ENCODE measurements at regions not wholly inside any gene's neighbourhood (a gene's known extent, or its start where the extent isn't known, plus 50 kb on each side); places are given as distances from the start of the nearest gene placed in this dataset.
A peak's percentile ranks its signal among the peaks of the same experiment; 100 is the strongest.
"Not testable (repeated sequence)": the region's sequence is repeated elsewhere in the genome, so short reads cannot be mapped to it uniquely, and the experiment has no call there.

GRCh38 chr3:197407526-197407925, 109.1 kb upstream of the DLG1 start:
- no peak for DNase-seq (ENCODE audit: low read depth)

DNA sequence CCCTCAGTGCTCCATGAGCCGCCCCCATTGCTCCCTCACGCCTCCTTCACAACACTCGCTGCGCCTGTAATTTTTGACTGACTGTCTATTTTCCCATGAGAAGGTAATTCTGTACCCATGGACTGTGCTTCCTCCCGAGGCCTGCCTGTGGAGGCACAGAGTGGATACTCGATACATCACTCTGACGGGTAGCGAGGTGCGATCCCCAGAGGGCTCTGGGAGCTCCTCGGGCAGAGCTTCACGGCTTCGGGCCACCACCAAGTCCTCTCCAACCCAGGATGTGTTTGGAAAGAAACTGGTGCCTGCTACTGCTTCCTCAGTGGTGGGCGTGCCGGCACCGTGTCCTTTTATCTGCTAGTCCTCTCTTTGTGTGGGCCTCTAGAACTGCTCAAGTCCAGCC, 108.6 kb upstream of the DLG1 start:
- no peak for DNase-seq (ENCODE audit: low read depth)

DNA sequence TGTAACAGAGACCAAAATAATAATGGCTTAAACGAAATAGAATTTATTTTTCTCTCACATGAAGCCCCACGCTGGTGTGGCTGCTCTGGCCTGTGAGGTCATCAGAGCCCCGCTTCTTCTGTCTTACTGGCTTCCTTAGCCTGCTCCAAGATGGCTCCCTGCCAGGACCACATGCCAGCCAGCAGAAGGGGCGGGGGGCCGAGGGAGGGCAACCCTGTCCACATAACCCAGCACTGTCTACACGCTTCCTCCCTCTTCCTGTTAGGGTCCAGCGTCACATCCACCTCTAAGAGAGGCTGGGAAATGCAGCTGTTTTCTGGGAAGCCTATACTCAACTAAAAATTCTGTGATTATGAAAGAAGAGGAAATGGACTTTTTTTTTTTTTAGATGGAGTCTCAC, 107.9 kb upstream of the DLG1 start:
- peak; percentile 91 for DNase-seq (ENCODE audit: low read depth)

DNA sequence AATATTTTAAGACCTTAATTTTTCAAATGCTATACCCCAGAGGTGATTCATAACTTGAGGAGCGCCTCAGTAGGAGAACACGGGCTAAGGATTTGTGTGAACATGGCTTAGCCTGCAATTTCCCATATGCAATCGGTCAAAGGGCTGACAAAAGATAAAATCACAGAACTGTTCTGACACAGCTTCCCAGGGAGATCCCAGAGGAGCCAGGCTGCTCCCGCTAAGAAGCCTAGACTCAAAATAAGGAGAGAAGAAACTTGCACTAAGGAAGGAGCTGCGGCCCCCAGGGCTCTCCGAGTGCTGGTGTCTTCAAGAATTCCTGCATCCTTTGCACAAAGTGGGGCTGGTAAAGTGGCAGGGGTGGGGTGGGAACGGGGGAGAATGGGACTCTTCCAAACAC, 106.3 kb upstream of the DLG1 start:
- no peak for DNase-seq (ENCODE audit: low read depth)

- no peak for DNase-seq (ENCODE audit: low read depth)
Measured at GRCh38 chr3:197404030-197404429, 105.6 kb upstream of the DLG1 start.

DNA sequence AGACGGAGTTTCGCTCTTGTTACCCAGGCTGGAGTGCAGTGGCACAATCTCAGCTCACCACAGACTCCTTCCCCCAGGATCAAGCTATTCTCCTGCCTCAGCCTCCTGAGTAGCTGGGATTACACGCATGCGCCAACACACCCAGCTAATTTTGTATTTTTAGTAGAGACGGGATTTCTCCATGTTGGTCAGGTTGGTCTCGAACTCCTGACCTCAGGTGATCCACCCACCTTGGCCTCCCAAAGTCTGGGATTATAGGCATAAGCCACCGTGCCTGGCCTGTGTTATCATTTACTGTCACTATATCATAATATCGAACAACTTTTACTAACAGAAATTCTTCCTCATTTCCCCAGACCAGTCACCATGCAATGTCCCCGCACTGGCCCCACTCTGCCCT, 104.0 kb upstream of the DLG1 start:
- not testable (repeated sequence) for DNase-seq (ENCODE audit: low read depth)

DNA sequence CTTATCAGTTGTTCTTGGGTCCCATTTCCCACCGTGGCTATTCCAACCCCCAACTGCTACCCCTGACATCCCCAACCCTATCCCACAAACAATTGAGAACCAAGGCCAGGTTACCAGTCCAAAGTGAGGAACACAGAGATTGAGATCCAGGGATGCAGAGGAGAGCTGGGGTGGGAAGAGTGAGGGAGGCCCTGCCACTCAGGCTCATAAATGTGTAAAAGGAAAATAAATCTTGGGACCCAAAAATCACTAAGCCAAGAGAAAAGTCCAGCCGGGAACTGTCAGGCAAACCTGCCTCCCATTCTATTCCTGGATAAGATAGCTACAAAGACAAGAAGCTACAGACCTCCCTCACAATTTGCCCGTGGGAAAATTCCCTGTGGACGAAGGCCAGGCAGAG, 101.1 kb upstream of the DLG1 start:
- DNase-seq (ENCODE audit: low read depth): no peak

DNA sequence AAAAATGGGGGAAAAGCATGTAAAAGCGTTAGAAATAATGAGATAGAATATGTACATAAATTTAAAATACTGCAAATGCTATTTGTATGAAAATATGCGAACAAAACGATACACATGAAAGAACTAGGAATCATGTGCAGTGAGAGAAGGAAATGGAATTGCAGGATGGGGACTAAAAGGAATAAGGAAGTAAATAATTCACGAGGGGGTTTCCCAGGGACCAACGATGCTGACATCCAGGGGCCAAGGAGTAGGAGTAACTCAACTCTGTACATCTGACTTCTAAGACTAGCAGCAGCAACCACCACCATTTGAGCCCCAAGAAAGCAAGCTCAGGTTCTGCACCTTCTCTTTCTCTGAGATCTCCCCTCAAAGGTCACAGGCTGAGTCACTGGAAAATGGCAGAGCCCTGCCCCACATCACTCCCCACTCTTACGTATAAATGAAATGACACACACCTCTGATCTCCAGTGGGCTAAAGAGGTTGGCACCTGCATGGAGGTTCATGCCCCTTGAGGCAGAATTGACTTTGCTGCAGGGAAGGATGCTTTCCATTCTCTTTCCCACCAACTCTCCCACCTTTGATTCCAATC, 100.0 kb upstream of the DLG1 start:
- no peak for DNase-seq (ENCODE audit: low read depth)

- no peak for DNase-seq (ENCODE audit: low read depth)
Measured at GRCh38 chr3:197397838-197398237, 99.4 kb upstream of the DLG1 start.

DNA sequence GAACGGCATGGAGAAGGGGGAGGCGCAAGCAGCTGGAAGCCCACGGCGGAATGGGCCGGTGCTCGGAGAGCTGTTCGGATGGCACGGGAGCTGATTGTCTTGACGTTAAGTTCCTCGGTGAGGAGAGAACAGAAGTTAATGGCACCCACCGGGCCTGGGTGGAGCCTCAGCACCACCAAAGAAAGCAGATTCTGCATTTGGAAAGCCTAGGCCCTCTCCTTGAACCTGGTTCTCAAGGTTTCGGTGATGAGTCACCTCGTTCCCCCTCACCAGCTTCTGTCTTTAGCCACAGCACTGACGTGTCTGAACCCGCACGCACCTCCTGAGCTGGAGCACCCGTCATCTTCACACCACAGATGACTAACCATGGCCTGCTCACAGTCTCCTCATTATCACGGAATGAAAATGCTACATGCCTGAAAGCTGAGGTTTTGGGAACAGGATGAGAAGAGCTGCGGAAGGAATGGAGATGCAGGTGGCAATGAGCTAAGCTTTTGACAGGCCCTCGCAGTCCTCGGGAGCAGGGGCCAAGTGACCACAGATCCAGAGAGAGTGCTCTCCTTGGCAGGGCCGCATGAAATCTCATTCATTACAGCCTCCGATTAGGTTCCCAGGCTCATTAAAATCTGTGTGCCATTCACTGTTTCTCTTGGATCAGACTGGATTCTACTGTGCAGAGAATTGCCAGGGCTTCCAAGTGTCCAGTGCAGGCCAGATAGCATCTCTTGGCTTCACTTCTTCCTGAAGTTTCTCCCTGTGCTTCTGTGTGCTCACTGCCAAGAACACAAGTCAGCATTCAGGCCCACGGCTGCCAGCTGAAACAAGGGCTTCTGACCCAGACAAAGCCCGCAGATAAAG, 96.3 kb upstream of the DLG1 start:
- peak; percentile 100 for DNase-seq (ENCODE audit: low read depth)

DNA sequence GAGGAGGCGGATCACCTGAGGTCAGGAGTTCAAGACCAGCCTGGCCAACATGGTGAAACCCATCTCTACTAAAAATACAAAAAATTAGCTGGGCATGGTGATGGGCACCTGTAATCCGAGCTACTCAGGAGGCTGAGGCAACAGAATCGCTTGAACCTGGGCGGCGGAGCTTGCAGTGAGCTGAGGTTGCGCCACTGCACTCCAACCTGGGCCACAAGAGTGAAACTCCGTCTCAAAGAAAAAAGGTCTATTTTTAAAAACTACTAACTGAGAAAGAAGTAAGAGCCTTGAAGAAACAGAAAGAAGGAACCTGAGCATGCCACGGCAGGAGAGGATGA, 95.7 kb upstream of the DLG1 start:
- DNase-seq (ENCODE audit: low read depth): not testable (repeated sequence)

DNA sequence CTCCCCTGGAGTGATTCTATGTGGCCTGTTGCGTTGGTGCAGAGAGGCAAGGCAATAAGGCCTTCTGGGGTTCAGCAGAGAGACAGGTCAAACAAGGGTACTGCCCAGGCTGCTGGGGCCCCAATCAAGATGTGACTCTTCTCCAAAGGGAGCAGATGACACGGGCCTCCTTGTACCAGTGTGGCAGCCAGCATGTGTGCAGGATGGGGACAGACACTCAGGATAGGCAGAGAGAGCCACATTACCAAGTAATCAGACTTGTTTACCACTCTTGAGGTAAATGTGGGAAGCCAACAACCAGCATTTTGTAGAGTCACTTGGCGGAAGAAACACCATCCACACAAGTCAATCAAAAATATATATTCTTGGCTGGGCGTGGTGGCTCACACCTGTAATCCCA, 95.3 kb upstream of the DLG1 start:
- no peak for DNase-seq (ENCODE audit: low read depth)

DNA sequence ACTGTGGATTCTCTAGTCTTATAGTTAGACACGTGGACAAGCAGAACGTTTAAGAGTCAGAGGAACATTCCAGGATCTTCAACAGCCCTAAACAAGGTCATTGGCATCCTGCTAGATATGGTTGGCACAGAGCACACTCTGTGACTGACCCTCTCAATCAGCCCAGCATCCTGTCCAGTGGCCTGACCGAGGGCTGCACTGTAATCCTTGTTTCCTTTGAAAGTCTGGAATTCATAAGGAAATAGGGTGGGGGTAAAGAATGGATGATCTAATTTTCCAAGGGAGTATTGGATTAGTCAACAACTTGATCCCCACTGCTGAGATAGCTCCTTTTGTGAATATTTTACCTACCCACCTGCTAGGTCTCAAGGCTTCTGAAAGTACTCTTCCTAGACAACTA, 94.5 kb upstream of the DLG1 start:
- DNase-seq (ENCODE audit: low read depth): peak; percentile 41

DNA sequence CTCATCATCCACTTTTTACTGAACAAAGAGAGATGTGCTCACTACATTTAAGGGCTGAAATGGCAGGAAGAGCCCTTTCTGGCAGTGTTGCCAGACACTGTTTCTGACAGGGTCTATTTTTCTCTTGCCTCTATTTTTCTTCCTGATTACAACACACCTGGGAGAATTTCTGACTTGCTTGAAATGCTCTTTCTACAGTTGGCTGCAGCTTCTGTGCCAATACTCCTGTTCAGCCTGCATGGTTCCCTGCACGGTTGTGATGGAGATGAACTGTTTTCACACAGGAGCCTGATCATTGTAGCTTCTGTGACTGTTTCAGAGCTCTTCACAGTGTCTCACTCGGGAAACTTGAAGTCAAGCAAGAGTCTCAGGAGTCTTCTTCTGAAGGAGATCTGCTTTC, 83.0 kb upstream of the DLG1 start:
- no peak for DNase-seq (ENCODE audit: low read depth)

DNA sequence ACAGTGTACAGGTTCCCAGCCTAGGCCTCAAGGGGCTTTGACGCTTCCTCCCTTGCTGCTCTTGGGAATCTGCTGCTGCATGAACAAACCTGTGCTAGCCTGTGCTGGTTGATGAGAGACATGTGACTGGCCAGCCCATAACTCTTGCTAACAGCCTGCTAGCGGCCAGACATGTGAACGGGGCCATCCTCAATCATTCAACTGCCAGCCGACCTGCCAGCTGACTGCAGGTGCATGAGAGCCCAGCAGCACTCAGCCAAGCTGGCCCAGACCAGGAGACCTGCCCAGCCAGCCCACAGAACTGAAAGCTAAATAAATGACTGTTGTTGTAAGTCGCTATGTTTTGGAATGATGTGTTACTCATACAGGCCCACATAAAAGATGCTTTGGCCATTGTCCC, 82.4 kb upstream of the DLG1 start:
- no peak for DNase-seq (ENCODE audit: low read depth)

DNA sequence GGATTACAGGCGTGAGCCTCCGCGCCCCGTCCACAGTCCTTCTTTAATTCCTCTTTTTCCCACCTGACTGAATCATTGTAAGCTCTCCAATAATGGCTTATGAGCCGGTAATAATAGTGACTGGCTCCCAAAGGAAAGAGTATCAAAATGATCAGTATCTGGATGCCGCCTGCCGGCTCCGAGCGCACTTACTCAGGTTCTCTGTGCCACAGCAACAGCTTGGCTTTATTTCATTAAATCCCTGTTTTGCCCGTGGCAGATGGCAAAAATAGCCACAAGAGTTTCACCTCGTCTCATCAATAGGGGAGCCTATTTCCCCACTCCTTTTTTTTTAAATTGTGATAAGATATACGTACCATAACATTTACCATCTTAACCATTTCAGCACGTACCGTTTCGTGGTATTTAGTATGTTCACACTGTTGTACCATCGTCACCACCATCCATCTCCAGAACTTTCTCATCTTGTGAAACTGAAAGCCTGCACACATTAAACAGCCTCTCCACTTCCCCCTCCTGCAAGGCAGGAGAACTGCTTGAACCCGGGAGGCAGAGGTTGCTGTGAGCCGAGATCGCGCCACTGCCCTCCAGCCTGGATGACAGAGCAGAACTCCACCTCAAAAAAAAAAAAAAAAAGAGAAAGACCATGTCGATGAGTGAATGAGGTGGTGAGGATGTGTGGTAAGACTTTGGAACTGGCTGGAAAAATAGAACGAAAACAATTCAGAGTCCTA, 80.7 kb upstream of the DLG1 start:
- no peak for DNase-seq (ENCODE audit: low read depth)

GRCh38 chr3:197376735-197377555, 78.5 kb upstream of the DLG1 start:
- DNase-seq (ENCODE audit: low read depth): no peak

- DNase-seq (ENCODE audit: low read depth): peak; percentile 25
Measured at GRCh38 chr3:197376020-197376419, 77.6 kb upstream of the DLG1 start.

DNA sequence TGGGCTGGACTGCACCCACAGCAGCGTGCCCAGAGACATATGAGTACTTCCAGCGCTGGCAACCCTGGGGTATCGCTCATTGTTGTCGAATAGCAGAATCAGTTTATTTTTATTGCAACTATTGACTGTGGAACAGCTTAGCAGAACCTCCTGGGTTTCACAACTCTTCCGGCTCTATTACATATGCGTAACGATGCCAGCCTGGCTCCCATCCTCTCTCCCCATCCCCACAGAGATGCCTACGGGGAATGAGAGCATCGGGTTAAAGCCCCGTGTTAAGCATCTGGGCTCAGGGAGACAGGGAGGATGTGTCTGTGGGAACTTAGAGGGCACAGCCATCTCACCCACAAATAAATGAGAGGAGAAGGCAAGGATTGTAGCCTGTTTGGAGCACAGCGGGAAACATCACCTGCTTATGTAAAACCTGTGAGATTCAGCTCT, 76.6 kb upstream of the DLG1 start:
- DNase-seq (ENCODE audit: low read depth): no peak

DNA sequence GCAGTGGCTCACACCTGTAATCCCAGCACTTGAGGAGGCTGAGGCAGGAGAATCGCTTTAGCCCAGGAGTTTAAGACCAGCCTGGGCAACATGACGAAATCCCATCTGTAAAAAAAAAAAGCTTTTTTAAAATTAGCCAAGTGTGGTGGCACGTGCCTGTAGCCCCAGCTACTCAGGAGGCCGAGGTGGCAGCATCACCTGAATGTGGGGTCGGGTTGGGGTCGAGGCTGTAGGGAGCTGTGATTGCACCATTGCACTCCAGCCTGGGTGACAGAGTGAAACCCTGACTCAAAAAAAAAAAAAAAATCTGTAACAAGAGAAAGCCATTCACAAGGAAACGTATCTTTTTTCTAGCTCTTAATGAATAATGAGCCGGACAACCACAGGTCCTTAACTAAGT, 74.7 kb upstream of the DLG1 start:
- DNase-seq (ENCODE audit: low read depth): no peak

DNA sequence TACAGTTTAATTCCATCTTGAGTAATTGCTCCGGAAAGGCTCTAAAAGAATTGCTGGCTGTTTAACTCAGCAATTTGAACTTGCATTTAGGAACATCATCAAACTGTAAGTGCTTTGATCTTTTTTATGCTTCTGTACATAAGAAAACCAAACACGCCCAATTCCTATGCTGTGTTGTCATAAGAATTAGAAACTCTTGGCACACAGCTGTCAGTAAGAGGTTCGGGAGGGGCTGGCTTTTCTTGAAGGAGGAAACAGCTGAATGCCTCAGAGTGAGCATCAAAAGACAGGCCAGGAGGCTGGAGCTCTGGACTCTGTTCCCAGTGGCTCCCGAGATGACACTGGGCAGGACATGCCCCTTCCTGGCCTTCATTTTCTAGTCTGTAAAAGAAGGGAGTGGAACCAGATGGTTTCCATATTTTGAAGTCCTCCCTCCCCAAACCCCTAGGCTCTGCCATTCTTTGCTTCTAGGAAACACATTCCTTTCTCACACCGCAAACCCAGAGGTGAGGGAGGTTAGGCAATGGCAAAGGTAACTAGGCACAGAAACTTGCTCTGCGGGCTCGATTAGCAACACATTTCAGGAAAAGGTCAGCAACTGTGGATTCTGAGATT, 73.7 kb upstream of the DLG1 start:
- DNase-seq (ENCODE audit: low read depth): peak; percentile 98
